ENCODE measurements at regions not wholly inside any gene's neighbourhood (a gene's known extent, or its start where the extent isn't known, plus 50 kb on each side); places are given as distances from the start of the nearest gene placed in this dataset.

DNA sequence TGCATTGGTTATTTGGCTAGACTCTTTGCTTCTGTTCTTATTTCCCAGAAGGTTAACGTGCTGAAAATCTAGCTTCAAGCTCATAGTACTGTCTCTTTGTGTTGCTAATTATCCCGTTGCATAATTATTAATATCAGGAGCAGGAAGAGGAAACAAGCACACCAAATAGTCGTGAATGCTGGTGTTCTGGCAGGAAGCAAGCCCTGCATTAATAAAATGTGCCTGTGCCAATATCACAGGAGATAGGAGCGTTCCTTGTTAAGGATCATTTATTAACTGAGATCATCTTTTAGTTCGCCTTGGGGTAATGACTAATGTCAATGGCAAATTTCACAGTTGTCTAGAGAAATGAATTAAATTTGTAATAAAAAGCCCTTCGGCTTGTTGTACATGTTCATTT lies 893.0 kb upstream of the POU3F3 start:
- TF ChIP-seq, protein P1, sequence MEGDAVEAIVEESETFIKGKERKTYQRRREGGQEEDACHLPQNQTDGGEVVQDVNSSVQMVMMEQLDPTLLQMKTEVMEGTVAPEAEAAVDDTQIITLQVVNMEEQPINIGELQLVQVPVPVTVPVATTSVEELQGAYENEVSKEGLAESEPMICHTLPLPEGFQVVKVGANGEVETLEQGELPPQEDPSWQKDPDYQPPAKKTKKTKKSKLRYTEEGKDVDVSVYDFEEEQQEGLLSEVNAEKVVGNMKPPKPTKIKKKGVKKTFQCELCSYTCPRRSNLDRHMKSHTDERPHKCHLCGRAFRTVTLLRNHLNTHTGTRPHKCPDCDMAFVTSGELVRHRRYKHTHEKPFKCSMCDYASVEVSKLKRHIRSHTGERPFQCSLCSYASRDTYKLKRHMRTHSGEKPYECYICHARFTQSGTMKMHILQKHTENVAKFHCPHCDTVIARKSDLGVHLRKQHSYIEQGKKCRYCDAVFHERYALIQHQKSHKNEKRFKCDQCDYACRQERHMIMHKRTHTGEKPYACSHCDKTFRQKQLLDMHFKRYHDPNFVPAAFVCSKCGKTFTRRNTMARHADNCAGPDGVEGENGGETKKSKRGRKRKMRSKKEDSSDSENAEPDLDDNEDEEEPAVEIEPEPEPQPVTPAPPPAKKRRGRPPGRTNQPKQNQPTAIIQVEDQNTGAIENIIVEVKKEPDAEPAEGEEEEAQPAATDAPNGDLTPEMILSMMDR (IDR thresholded peaks at IDR 0.05): no peak
- DNase-seq (no peak), ATAC-seq (no peak)
- H3K36me3 ChIP-seq: no peaks in the 10 kb centered on the region
- no peaks in the 10 kb centered on the region for H3K27me3 ChIP-seq (ENCODE audit: low read depth)
- peaks cover 3% of the 10 kb centered on the region for H3K9me3 ChIP-seq
- intact Hi-C loops (cut with DNase I): no loop called here
- no peak overlapping the region for H3K27ac ChIP-seq
- H3K4me1 ChIP-seq: no peaks in the 10 kb centered on the region
- H3K4me3 ChIP-seq: no peak overlapping the region

DNA sequence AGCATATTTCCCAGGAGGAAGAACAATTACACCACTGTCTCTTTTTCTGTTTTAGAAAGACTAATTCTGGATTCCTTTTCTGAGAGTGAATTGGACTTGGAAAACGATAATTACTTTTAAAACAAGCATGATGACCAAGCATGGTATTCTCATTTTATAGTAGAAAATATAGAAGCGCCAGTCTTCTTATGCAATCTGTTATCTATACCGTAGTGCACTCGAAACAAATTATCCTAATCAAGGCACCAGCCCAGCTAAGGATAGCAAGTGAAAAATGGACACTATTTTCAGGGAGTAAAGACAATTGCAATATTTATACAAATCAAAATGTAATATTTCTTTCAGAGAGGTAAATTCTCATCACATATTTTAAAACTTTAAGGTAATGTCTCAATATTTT lies 892.1 kb upstream of the POU3F3 start:
- DNase-seq (no peak), ATAC-seq (no peak)
- Histone ChIP-seq H3K4me3 (no peak overlapping the region), H3K4me1 (no peaks in the 10 kb centered on the region), H3K27ac (no peak overlapping the region), H3K9me3 (peaks cover 3% of the 10 kb centered on the region), H3K27me3 (ENCODE audit: low read depth) (no peaks in the 10 kb centered on the region), H3K36me3 (no peaks in the 10 kb centered on the region)
- TF ChIP-seq, protein P1 (IDR thresholded peaks at IDR 0.05): no peak
- intact Hi-C loops (cut with DNase I): no loop called here

DNA sequence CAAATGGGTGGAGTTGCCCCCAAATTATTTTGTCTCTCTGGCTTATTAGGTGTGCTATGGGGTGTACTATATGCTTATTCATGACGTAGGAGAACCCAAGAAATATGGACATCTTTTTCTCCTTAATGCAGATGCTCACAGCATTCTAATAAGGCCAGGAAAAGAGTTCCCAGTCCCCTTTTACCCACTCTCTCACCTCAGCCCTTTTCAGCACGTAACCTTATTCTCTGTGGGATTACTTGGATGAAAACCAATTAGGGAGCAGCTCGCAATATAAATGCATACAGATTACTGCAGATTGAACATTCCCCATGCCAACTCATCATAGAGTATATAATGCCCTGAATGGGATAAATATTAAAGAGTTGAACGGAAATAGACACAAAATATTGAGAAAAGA lies 891.2 kb upstream of the POU3F3 start:
- intact Hi-C loops (cut with DNase I): no loop called here
- Histone ChIP-seq H3K27me3 (ENCODE audit: low read depth) (no peaks in the 10 kb centered on the region), H3K27ac (no peak overlapping the region), H3K9me3 (peaks cover 3% of the 10 kb centered on the region), H3K4me1 (no peaks in the 10 kb centered on the region), H3K4me3 (no peak overlapping the region), H3K36me3 (no peaks in the 10 kb centered on the region)
- ATAC-seq: no peak
- no peak for DNase-seq
- TF ChIP-seq, protein P1 (IDR thresholded peaks at IDR 0.05): no peak

DNA sequence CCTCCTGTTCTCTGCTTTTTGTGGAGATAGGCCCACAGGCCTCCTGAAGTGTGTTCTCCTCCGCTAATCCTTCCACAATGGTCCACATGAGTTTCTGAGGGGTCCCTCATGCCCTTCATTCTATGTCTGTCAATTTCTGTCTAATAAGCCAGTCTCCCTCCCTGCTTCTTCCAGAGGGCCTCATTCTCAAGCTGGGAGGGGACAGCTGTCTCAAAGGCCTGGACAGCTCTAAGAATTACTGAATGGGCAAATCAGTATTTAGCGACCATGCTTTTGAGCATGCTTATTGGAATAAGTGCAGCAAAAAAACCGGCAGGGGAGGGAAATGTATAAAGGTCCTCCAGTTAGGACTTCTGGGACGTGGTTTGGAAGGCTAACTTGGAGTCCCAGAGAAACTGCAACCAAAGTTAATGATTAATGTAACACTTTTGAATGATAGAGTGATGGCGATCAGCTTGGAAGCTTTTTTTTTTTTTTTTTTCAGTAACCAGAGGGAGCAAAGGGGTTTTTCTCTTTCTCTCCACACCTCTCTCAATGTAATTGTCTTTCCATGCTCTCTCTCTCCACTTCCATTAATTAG lies 890.7 kb upstream of the POU3F3 start:
- TF ChIP-seq, protein P1 (IDR thresholded peaks at IDR 0.05): no peak
- ATAC-seq: no peak
- Histone ChIP-seq H3K4me3 (no peak overlapping the region), H3K27me3 (ENCODE audit: low read depth) (no peaks in the 10 kb centered on the region), H3K4me1 (no peaks in the 10 kb centered on the region), H3K9me3 (peaks cover 3% of the 10 kb centered on the region), H3K36me3 (no peaks in the 10 kb centered on the region), H3K27ac (no peak overlapping the region)
- intact Hi-C loops (cut with DNase I): no loop called here
- no peak for DNase-seq

DNA sequence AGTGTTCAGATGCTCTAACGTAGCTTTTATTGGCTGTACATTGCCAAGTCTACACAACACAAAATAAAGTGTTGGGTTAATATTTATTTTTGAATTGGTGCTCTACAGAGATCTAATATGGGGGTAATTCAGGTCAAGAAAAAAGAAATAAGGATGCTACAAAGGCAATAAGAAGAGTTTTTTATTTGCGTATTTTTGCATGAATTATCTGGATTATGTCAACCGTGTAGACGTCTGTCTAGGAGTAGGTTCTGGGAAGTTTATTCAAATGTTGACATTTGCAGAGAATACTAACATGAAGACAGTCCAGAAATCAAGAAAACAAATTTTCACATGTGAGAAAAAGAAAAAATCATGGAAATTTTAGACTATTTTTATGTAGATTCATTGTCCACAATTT lies 876.7 kb upstream of the POU3F3 start:
- no peak for ATAC-seq
- TF ChIP-seq, protein P1 (IDR thresholded peaks at IDR 0.05): no peak
- no peak for DNase-seq
- Histone ChIP-seq H3K27ac (no peak overlapping the region), H3K36me3 (no peaks in the 10 kb centered on the region), H3K9me3 (no peaks in the 10 kb centered on the region), H3K4me1 (no peaks in the 10 kb centered on the region), H3K27me3 (ENCODE audit: low read depth) (no peaks in the 10 kb centered on the region), H3K4me3 (no peak overlapping the region)
- intact Hi-C loops (cut with DNase I): no loop called here

DNA sequence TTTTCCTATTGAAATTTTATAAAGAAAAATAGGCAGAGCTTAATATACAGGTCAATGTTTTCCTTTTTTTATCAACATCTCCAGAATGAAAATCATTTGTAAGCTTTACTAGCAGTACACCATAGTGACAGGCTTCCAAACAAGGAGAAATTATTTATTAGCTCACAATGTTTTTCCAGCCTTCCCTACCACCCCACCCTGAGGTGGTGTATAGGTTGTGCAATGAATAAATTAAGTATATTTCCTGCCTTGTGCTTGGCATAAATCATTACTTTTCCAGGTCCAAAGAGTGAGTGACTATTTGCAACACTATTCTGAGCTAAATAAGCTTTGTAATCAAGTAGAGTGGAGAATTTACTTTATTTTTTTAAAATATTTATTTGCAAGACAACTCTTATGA lies 876.2 kb upstream of the POU3F3 start:
- no peaks in the 10 kb centered on the region for H3K9me3 ChIP-seq
- no peak overlapping the region for H3K27ac ChIP-seq
- ATAC-seq: no peak
- intact Hi-C loops (cut with DNase I): no loop called here
- H3K36me3 ChIP-seq: no peaks in the 10 kb centered on the region
- no peak for DNase-seq
- TF ChIP-seq, protein P1 (IDR thresholded peaks at IDR 0.05): no peak
- H3K4me3 ChIP-seq: no peak overlapping the region
- no peaks in the 10 kb centered on the region for H3K27me3 ChIP-seq (ENCODE audit: low read depth)
- H3K4me1 ChIP-seq: no peaks in the 10 kb centered on the region
